ENCODE measurements at regions not wholly inside any gene's neighbourhood (a gene's known extent, or its start where the extent isn't known, plus 50 kb on each side); places are given as distances from the start of the nearest gene placed in this dataset.

DNA sequence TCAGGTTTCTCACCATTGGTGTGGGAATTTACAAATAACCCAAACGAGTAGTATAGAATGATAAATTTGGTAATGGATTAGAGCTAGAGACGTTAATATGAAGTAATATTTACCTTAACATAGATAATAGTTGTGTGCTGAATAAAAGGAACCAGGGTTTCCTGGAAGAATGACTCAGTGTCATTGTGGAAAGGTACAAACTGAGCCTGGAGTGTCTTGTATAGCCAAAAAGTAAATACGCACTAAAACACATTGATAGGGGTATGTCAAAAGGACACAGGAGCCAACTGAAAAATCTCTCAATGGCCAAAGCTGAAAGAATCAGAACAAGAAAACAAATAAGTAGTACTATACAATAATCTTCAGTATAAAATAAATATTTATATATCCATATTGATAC lies 363.5 kb downstream of the SLCO4C1 start:
- DNase-seq (ENCODE audit: low read depth) = no peak

DNA sequence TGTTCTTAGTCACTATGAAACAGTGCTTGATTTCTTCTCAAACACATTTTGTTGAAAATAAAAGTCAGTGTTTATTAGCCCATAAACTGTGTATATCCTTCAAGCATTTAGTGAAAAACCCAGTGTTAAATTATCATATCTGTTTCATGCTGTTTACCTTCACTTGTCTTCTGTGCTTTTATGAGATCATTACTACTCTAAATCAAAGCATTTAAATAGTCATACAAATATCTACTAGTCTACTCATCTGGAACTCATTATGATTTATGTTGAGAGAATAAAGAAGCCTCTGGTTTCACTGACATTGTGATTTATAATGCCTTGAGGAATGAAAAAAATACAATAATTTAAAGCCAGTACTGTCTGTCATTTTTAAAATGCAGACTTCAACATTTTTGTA lies 366.5 kb downstream of the SLCO4C1 start:
- DNase-seq (ENCODE audit: low read depth) = no peak

DNA sequence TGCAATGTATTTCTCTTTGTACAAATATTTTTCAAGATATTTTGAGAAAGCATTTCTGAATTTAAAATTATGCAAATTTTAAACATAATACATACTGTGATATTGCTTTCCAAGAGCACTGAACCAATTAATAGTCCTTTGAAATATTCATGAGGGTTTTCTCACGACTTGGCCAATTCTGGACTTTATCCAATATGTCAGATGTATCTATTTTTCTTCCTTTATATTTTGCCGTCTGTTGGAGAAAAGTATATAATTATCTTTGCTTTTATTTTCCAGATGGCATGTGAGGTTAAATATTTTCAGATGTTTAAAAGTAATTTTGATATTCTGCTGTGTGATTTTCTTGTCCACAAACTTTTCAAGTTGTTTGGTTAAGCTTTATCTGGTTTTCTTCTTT lies 378.9 kb downstream of the SLCO4C1 start:
- no peak for DNase-seq (ENCODE audit: low read depth)

DNA sequence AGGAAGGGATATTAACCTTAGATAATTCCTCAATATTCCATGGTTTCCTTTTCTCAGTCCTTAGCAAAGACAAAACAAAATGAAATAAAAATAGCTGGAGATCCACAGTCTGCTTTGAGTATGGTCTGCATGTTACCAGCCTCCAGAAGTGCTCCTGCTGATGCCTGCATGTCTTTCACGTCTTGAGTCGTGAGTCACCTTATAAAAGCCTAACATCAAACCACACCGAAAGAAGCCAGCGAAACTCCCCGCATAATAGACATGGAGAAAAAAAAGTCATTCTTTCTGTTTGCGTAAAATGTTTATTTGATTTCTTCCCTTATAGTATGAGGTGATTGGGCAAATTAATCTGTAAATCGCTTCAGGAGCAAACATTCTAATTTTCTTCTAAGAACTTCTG lies 380.5 kb downstream of the SLCO4C1 start:
- DNase-seq (ENCODE audit: low read depth) = no peak

DNA sequence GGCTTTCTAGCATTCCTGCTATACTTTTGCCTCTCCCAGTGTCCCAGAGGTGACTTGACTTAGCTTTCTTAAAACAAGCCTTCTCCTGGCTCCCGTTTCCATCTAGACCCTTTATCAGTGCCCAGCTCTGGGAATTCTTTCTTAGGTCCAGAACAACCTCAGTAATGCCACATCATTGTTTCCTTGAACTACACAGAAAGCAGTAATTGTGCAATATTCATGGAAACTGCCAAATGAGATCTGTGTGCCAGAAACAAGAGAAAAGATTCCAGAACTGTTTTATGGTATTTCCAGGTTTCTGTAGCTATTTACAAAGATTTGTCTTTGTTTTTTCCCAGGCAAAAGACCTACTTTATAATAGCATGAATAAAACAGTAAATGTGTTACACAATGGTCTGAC lies 391.3 kb downstream of the SLCO4C1 start:
- no peak for DNase-seq (ENCODE audit: low read depth)

DNA sequence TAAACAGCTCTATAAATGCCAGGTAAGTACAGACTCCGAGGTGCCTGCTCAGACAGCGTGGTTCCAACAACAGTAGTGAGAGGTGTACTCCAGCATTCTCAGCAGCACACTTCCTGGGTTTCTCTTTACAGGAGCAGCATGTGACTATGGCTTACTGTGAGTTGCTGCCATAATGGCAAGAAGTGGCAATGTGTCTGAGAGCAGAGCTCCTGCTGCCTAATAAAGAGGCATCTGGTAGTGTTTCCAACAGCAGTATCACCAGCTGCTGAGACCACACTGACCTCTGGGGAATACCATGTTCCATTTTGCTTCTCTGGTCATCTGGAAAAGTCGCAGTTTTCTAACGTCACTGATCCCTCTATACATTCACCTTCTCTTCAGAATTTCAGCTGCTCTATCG lies 398.2 kb downstream of the SLCO4C1 start:
- DNase-seq (ENCODE audit: low read depth) = no peak

DNA sequence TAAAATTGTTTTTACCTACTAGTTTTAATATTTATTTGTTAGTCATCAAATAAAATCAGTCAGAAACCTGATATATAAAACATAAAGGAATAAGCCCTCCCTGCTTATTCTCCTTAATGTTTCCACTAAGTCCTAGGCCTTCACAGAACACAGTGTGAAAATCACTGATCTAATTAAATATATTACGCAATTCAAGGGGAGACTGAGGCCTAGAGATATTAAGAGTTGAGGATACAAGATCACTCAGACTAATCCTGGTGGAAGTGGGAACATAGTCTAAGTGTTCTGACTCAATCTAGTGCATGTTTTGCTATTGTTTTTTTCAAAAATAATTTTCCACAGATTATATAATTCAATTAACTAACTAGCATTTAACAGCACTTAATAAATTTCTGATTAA lies 401.1 kb downstream of the SLCO4C1 start:
- DNase-seq (ENCODE audit: low read depth) = no peak

DNA sequence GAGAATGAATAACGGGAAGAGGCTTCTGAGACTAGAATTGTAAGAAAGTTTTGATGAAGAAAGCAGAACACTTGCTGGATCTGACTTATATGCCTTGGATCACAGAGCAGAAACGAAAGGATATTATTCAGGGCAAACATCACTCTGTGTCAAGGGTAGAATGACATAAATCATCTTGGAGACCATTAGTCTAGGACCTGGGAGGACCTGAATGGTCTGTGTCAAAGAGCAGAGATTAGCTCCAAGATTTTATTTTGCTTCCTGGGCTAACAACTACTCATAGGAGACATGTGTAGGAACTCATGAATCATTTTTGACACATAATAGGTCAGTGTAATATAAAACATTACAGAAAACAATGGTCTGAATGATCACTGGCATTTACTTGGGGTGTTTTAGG lies 417.9 kb downstream of the SLCO4C1 start:
- no peak for DNase-seq (ENCODE audit: low read depth)

DNA sequence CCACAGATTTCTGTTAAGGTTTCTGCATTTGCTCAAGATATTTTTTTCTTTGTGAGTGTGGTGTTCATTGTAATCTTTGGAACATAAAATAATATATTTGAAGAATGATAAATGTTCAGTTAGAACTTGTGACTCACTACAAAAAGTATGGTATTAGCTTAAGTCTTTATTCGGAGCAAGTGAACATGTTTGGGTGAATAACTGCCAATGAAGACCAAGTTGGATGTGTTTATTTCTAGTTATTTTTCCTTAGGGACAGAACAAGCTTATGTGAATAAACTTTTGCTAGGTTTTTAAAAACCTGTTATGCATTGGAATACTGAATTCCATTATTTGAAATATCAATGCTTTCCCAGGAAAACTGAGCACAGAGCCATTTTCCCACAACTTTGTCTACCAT lies 418.6 kb downstream of the SLCO4C1 start:
- no peak for DNase-seq (ENCODE audit: low read depth)

DNA sequence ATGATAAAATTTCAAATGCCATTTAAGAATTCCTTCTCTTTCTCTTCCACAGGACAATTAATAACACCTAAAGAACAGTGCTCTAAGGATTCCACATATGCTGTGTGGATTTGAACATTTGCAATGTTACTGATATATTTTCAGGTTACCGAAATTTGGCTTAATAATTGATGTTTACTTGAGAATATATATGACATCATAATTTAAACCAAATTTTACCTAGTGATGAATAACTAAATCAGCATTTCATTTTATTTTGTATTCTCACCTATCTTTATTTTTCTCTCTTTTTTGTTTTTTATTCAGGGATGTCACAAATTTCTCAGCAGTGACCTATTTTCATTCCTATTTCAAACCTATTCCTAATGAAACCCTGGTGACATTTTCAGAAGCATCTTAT lies 429.6 kb downstream of the SLCO4C1 start:
- no peak for DNase-seq (ENCODE audit: low read depth)

DNA sequence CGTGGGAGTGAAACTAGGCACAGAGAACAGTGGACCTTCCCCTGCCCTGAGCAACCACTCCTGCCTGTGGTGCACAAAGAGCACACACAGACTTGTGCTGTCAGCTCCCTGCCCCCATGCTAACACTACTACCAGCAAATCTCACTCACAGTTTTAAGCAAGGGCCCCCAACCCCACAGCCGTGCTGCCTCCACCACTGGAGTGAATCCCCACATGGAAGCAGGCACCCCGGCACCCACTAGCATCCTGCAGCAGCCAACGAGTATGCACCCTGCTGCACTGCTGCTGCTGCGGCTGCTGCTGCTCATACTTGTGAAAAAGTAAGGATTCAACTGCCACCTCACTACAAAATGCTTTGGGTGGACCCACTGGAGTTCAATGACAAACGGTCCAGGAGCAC lies 435.5 kb downstream of the SLCO4C1 start:
- no peak for DNase-seq (ENCODE audit: low read depth)

DNA sequence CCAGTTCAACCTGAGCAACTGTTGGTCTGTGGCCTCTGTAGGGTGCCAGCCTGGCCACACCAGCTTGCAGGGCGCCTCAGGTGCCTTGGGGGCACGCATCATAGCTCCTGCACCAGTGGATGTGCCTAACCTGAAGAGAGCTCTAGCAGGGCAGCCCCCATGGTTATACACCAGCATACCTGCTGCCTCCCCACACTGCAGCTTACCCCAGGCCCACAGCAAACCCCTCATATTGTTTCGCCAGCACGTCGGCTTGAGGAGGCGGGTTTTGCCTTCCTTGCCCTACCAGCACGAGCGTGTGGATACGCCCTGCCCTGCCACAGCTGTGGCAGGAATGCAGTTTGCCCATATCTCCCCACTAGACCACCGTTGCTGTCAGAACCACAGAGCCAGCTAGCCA lies 435.9 kb downstream of the SLCO4C1 start:
- DNase-seq (ENCODE audit: low read depth) = no peak

DNA sequence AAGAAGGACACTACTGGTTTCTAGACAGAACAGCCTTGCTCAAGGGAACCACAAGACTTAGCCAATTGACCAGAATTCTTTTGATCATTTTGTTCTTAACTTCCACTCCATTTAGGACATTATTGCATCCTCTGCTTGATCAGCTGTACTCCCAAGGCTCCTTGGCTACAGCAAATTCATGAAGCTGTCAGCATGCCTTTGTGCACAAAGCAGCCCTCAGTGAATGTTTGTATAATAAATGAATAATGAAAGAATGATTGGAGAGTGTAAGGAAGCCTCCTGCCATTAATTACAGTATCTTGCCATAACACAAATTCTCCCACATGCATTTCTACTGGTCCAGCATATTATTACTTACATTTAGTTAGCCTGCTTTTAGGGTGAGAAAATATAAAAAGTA lies 449.6 kb downstream of the SLCO4C1 start:
- DNase-seq (ENCODE audit: low read depth) = no peak

DNA sequence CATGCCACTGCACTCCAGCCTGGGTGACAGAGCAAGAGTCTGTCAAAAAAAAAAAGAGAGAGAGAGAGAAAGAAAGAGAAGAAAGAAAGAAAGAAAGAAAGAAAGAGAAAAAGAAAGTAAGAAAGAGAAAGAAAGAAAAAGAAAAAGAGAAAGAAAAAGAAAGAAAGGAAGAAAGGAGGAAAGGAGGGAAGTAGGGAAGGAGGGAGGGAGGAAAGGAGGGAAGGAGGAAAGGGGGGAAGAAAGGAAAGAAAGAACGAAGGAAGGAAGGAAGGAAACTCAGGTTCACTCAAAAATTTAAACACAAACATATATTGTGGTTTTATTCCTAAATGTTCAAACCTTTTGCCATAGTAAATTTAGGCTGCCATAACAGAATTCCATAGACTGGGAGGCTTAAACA lies 453.0 kb downstream of the SLCO4C1 start:
- DNase-seq (ENCODE audit: low read depth) = no peak

DNA sequence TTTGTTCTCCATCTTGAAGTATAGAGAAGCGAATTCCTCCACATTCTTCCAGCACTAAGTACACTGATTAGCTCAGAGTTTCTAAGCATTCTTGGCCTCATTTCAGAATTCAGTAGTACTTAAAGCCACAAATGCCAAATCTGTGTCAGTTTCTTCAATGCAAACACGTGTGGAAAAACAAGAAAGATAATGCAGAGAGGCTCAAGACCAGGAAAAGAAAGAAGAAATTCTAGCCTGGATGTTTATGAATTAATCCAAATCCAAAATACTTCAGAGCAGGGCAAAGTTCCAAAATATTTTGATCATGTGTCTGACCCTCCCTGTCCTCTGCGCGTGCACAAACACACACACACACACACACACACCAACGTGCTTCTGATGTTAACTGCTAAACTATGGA lies 457.6 kb downstream of the SLCO4C1 start:
- DNase-seq (ENCODE audit: low read depth) = no peak

DNA sequence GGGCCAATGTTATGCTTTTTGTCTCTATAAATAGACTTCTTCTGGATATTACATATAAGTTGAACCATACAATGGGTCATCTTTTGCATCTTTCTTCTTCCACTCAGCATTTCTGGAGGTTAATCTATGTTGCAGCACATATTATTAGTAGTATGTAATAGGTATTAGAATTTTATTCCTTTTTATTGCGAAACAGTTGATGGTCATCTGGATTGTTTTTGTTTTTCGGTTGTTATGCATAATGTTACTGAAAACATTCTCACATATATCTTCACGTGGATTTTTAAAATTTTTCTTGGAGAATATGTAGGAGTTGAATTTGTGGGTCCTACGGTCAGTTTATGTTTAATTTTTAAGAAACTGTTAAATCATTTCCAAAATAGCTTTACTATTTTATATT lies 466.8 kb downstream of the SLCO4C1 start:
- no peak for DNase-seq (ENCODE audit: low read depth)

DNA sequence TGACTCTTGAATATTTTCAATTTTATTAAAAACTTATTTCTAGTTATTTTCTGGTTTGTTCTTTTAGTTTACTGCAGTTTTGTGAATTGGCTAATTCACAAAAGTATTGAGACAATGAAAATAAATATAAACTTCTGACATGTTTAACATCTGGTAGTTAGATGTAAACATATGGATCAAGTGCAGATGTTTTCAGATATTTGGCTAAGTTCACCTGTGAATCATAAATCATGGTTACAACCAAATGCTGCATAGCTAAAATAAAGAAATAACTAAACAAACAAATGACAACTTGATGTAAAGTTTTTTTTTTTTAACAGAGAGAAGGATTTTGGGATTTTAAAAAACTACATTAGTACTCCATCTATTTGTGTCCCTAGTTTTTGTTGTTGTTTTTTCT lies 484.6 kb downstream of the SLCO4C1 start:
- no peak for DNase-seq (ENCODE audit: low read depth)

DNA sequence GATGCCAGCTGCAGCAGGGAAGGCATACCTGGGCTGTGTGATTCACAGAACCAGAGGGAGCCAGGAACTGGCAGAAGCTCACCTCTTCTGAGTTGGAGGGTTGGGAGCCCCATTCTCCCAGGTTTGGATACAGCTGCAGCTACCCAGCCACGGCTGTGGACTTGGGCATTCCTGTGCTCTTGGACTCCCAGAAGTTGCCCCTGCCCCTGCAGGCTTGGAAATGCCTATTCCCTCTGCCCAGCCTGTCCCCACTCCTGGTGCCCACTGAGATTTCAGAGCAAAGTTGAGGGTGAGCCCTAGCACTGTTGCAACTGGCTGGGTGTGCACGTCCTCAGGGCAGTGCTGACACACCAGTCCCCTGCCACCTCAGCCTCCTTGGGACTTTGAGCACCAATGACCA lies 489.7 kb downstream of the SLCO4C1 start:
- DNase-seq (ENCODE audit: low read depth) = no peak

DNA sequence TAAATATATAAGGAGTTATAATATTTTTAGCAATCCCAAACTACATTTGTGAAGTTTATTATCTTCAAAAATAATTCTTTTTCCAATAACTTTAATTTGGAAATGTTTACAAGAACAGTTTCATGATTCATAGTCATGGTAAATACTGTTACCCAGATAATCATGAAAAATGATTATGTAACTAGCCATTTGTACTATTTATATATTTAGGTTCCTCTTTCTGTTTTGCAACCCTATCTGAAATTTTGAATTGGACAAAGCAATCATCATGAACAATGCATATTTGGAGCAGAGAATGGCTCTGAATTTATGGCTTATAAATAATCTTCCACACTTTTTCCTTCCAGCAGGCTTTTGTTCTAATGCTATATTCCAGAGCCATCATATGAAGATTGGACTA lies 499.7 kb downstream of the SLCO4C1 start:
- DNase-seq (ENCODE audit: low read depth) = no peak

DNA sequence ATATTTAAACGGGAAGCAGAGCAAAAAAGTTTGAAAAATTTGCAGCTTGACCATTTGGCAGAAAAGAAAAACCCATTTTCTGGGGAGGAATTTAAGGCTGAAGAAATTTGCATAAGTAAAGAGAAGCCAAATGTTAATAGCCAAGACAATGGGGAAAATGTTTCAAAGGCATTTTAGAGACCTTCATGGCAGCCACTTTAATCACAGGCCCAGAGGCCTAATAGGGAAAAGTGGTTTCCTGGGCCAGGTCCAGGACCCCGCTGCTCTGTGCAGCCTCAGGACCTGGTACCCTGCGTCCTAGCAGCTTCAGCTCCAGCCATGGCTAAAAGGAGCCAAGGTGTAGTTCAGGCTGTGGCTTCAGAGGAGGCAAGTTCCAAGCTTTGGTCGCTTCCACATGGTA lies 507.3 kb downstream of the SLCO4C1 start:
- no peak for DNase-seq (ENCODE audit: low read depth)

DNA sequence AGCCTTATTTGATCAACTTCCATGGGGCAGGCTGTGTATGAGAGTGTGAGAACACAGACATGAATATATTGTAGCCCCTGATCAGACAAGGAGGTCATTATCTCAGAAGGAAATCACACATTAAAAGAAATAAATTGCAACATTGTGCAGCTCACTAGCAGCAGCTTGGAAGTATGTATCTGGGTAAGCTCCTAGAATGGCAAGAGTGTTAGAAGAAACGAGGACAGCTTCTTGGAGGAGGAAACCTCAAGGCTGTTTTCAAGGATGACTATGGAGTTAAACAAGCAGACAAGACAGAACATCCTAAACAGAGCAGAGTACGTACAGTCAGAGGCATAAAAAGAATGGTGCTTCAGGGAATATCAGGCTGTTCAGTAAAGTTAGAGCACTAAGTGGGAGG lies 511.0 kb downstream of the SLCO4C1 start:
- DNase-seq (ENCODE audit: low read depth) = no peak

DNA sequence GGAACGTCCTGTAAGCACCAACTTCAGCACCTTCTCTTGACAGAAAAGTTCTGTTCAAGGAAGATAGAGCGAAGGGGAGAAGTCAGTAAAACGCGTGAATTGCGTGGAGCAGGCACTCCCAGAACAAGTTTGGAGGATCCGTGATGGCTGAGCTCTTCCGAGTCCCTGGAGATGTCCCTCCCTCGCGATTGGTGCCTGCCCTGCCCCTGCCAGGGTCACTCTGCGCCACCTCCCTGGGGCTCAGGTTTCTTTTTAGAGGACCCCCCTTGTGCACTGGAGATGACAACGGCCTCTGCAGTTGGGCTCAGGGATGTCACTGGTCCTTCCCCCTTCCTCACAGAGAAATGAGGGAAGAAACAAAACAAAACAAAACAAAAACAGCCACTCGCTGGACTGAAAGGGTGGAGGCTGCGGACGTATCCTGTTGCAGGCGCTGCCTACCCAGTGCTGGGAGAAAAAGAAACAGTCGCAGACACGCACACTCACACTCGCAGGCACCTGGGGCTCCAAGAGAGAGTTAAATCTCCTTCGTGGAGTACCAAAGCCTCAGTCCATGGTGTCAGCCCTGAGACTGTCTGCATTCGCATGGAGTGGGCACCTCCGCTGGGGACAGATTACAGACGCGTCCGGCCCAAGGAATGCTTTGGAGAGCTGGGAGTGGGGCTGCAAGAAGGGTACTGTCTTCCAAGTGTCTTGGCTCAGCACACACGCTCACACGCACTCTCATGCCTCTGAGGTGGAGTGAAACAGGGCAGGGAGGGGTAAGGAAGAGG lies 512.7 kb downstream of the SLCO4C1 start:
- DNase-seq (ENCODE audit: low read depth) = no peak

DNA sequence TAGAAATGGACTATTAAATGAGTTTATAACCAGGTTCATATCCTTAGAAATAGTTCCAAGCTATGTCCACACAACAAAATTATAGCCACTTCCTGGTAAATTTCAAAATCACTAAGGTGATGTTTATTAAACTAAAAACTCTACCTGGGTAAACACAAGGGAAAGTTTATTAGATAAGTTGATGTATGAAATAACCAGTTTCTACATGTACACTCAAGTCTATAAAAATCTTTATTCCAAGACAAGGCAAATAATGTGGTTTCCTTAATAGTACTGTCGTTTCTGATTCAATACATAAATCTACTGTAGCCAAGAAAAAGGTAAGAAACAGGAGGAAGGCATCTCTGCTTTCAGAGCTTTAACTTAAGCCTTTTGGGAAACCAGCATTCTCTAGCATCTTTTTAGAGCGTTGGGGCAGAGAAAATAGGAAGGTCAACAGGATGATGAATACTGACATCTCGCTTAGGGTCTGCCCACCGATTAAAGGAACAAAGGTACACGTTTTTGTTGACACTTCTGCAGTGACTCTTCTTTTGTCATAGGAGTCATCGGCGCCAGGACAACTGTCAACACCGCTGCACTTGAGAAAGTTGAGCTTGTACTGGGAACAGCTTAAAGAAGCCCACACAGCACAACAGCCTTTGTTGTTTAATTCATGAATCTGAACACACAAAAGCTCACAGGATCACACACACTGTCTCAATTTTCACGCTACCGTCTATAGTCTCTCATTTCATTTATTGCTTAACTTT lies 513.6 kb downstream of the SLCO4C1 start:
- DNase-seq (ENCODE audit: low read depth) = no peak

DNA sequence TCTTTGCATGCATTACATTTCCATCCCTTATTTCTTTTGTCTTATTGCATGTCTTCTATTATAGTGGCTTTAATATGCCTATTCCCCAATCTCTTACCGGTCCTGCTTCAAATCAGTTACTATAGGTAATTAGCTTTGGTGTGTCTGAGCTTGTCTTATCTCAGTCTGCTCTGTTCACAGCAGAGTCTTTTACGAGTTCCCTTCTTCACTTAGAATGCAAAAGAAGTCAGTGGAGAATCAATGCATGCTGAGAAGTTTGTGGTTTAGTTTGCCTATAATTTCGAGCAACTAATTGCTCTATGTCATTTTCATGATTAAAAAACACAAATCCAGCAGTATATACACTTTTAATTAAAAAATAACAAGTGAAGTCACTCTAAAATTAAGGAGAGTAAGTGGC lies 545.0 kb downstream of the SLCO4C1 start:
- DNase-seq (ENCODE audit: low read depth) = no peak
